ENCODE measurements at regions not wholly inside any gene's neighbourhood (a gene's known extent, or its start where the extent isn't known, plus 50 kb on each side); places are given as distances from the start of the nearest gene placed in this dataset.
A peak's percentile ranks its signal among the peaks of the same experiment; 100 is the strongest.

- Histone ChIP-seq H2AFZ (ENCODE audit: insufficient read depth, low read depth, low read length, poor library complexity, severe bottlenecking) (no peak overlapping the region), H3K9ac (ENCODE audit: insufficient read depth, low read length, poor library complexity, severe bottlenecking) (no peak overlapping the region), H3K4me1 (ENCODE audit: control insufficient read depth in 1 of 2, insufficient read depth in 2 of 2, low read length in 2 of 2) (peaks cover 44 to 51% of the 10 kb centered on the region in 2 donors), H3K36me3 (replicated peaks in 1 of 2; ENCODE audit: control insufficient read depth in 1 of 2, insufficient read depth in 2 of 2, low read length in 2 of 2) (no peaks in the 10 kb centered on the region), H4K20me1 (ENCODE audit: insufficient read depth, low read length) (no peaks in the 10 kb centered on the region), H3K9me3 (replicated peaks in 1 of 2; ENCODE audit: control insufficient read depth in 1 of 2, insufficient read depth in 1 of 2, low read length in 2 of 2) (no peaks in the 10 kb centered on the region), H3K79me2 (ENCODE audit: insufficient read depth, low read length) (no peaks in the 10 kb centered on the region), H3K4me2 (replicated peaks; ENCODE audit: extremely low read depth, low read length, poor library complexity, severe bottlenecking) (no peak overlapping the region), H3K27me3 (ENCODE audit: control insufficient read depth in 2 of 2, insufficient read depth in 2 of 2, low read length in 2 of 2) (no peaks in the 10 kb centered on the region), H3K27ac (ENCODE audit: low read depth in 1 of 2, low read length in 2 of 2) (no peak overlapping the region), H3K4me3 (replicated peaks in 1 of 3; ENCODE audit: low read depth in 2 of 3, low read length in 3 of 3) (no peak overlapping the region)
- intact Hi-C loops (cut with micrococcal nuclease): loop anchor here in 1 of 2 donors (5.0 kb wide), 1 partner anchor 49 kb away; no protein-coding TSS in a partner anchor
- DNase-seq: no peak
- Mint-ChIP-seq H3K36me3 (peaks cover 2 to 3% of the 10 kb centered on the region in 2 donors), H3K27ac (peak overlapping the region in 4 of 7 donors; percentile 41 to 57 (median 48)), H3K27me3 (ENCODE audit: low read depth in 3 of 3) (peaks cover 0 to 6% (median 5%) of the 10 kb centered on the region in 3 donors), H3K4me1 (peaks cover 59% of the 10 kb centered on the region), H3K4me3 (no peak overlapping the region), H3K9me3 (peaks cover 0 to 2% (median 0%) of the 10 kb centered on the region in 7 donors)
- no peak for TF ChIP-seq CTCF (IDR thresholded peaks at IDR 0.05)
- WGBS (ENCODE audit: insufficient coverage): no CpG with 5 or more reads among the region's 3 CpGs
Observed at GRCh38 chr15:38066612-38067011, 132.2 kb downstream of the TMCO5A start.

GRCh38 chr15:38068626-38069391, 134.4 kb downstream of the TMCO5A start:
- Mint-ChIP-seq H3K27ac (peak overlapping the region; percentile 97 to 100 (median 99)), H3K4me3 (peak overlapping the region; percentile 72 to 86), H3K36me3 (peaks cover 3 to 8% of the 10 kb centered on the region in 2 donors), H3K9me3 (peaks cover 0 to 4% (median 0%) of the 10 kb centered on the region in 7 donors), H3K4me1 (peaks cover 77% of the 10 kb centered on the region), H3K27me3 (ENCODE audit: low read depth in 3 of 3) (peaks cover 5 to 14% (median 13%) of the 10 kb centered on the region in 3 donors)
- 3% methylated on average over 4 of the region's 7 CpGs for WGBS (ENCODE audit: insufficient coverage)
- intact Hi-C loops (cut with micrococcal nuclease): loop anchor here in 1 of 2 donors (5.0 kb wide), 1 partner anchor 52 kb away; no protein-coding TSS in a partner anchor
- Histone ChIP-seq H3K9ac (ENCODE audit: insufficient read depth, low read length, poor library complexity, severe bottlenecking) (peak overlapping the region; percentile 68), H3K4me1 (ENCODE audit: control insufficient read depth in 1 of 2, insufficient read depth in 2 of 2, low read length in 2 of 2) (peaks cover 65 to 73% of the 10 kb centered on the region in 2 donors), H3K27me3 (ENCODE audit: control insufficient read depth in 2 of 2, insufficient read depth in 2 of 2, low read length in 2 of 2) (peaks cover 0 to 6% of the 10 kb centered on the region in 2 donors), H3K36me3 (replicated peaks in 1 of 2; ENCODE audit: control insufficient read depth in 1 of 2, insufficient read depth in 2 of 2, low read length in 2 of 2) (no peaks in the 10 kb centered on the region), H4K20me1 (ENCODE audit: insufficient read depth, low read length) (no peaks in the 10 kb centered on the region), H3K79me2 (ENCODE audit: insufficient read depth, low read length) (no peaks in the 10 kb centered on the region), H3K9me3 (replicated peaks in 1 of 2; ENCODE audit: control insufficient read depth in 1 of 2, insufficient read depth in 1 of 2, low read length in 2 of 2) (no peaks in the 10 kb centered on the region), H3K27ac (ENCODE audit: low read depth in 1 of 2, low read length in 2 of 2) (peak overlapping the region; percentile 88 to 91), H2AFZ (ENCODE audit: insufficient read depth, low read depth, low read length, poor library complexity, severe bottlenecking) (no peak overlapping the region), H3K4me3 (replicated peaks in 1 of 3; ENCODE audit: low read depth in 2 of 3, low read length in 3 of 3) (peak overlapping the region in 2 of 3 experiments; percentile 35), H3K4me2 (replicated peaks; ENCODE audit: extremely low read depth, low read length, poor library complexity, severe bottlenecking) (peak overlapping the region; percentile 66)
- no peak for TF ChIP-seq CTCF (IDR thresholded peaks at IDR 0.05)
- peak; percentile 77 to 97 (median 92) for DNase-seq

All from CD14-positive monocyte (primary cell).